22Rv1 (cell line): ENCODE measurements at regions not wholly inside any gene's neighbourhood (a gene's known extent, or its start where the extent isn't known, plus 50 kb on each side); places are given as distances from the start of the nearest gene placed in this dataset.

Experiments used
- ZFX ChIP-seq: fragments of 450-650 bp; IDR thresholded peaks from 2 replicates; pipeline ENCODE4 v1.6.1; 2017; ENCODE audit warnings: antibody characterized with exemption, borderline replicate concordance
- TF ChIP-seq, protein P1 (sequence below): fragments of 450-650 bp; IDR thresholded peaks from 2 replicates; pipeline ENCODE4 v1.5.1; 2017; ENCODE audit warnings: mild to moderate bottlenecking

DNA sequence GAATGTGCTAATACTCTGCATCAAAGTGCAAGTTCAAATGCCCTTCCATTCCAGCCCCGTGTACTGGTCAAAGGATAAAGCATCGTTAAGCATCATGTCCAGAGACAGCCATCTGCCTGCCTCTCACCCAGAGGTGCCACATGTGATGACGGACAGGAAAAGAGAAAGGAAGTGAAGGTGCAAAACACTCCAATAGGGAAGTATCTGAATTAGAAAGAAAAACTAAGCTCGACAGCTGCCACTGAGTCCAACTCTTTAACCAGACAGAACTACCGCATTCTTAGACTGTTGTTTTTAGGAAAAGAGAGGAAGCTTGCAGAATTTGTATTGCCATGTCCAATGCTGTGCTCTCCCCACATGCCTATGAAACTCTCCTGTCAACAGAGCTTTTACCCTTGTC is 465.0 kb upstream of the SOX5 start:
- TF ChIP-seq, protein P1, sequence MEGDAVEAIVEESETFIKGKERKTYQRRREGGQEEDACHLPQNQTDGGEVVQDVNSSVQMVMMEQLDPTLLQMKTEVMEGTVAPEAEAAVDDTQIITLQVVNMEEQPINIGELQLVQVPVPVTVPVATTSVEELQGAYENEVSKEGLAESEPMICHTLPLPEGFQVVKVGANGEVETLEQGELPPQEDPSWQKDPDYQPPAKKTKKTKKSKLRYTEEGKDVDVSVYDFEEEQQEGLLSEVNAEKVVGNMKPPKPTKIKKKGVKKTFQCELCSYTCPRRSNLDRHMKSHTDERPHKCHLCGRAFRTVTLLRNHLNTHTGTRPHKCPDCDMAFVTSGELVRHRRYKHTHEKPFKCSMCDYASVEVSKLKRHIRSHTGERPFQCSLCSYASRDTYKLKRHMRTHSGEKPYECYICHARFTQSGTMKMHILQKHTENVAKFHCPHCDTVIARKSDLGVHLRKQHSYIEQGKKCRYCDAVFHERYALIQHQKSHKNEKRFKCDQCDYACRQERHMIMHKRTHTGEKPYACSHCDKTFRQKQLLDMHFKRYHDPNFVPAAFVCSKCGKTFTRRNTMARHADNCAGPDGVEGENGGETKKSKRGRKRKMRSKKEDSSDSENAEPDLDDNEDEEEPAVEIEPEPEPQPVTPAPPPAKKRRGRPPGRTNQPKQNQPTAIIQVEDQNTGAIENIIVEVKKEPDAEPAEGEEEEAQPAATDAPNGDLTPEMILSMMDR = no peak
- TF ChIP-seq ZFX = no peak
